Endothelial cell of umbilical vein (primary cell): ENCODE measurements at regions not wholly inside any gene's neighbourhood (a gene's known extent, or its start where the extent isn't known, plus 50 kb on each side); places are given as distances from the start of the nearest gene placed in this dataset.

Experiments used
- CTCF ChIP-seq, 2 donors: IDR thresholded peaks; 1 replicate in 1 of 2; 2 replicates in 1 of 2; pipeline ENCODE4 v1.5.1; 2011; ENCODE audit warnings: low read length in 2 of 2, mild to moderate bottlenecking in 2 of 2, moderate library complexity in 2 of 2, control low read depth in 1 of 2, inconsistent platforms in 1 of 2, low read depth in 1 of 2; ENCODE audit not compliant: insufficient read depth in 1 of 2; ENCODE audit errors: extremely low read depth in 1 of 2
- POLR2A ChIP-seq: IDR thresholded peaks from 2 replicates; pipeline ENCODE4 v1.6.1; 2012; ENCODE audit warnings: low read depth, mild to moderate bottlenecking, control low read depth, low read length
- POLR2AphosphoS5 ChIP-seq: IDR thresholded peaks from 2 replicates; pipeline ENCODE4 v1.6.1; 2012; ENCODE audit warnings: low read depth, mild to moderate bottlenecking, control low read depth, low read length, moderate library complexity; ENCODE audit not compliant: insufficient read depth

GRCh38 chr1:242629396-242629795 is 104.9 kb upstream of the PLD5 start:
- no peak for TF ChIP-seq POLR2AphosphoS5
- TF ChIP-seq POLR2A = no peak
- no peak for TF ChIP-seq CTCF (IDR thresholded peaks at IDR 0.05; ENCODE audit: extremely low read depth in 1 of 2, insufficient read depth in 1 of 2, low read depth in 1 of 2, low read length in 2 of 2)
